AG04449 (cell line): ENCODE measurements at regions not wholly inside any gene's neighbourhood (a gene's known extent, or its start where the extent isn't known, plus 50 kb on each side); places are given as distances from the start of the nearest gene placed in this dataset.
"Not testable (repeated sequence)": the region's sequence is repeated elsewhere in the genome, so short reads cannot be mapped to it uniquely, and the experiment has no call there.

Experiments
- CTCF ChIA-PET: fragments of 350-600 bp; formaldehyde crosslinking; extraction: SDS; loops from one replicate; lab custom pipeline; 2021; ENCODE audit warnings: antibody characterized with exemption; lab: Yijun Ruan, JAX
- POLR2A ChIA-PET: fragments of 400-600, 350-600 bp; formaldehyde crosslinking; extraction: SDS; loops from one replicate; lab custom pipeline; 2020; ENCODE audit warnings: antibody characterized with exemption, inconsistent platforms; lab: Yijun Ruan, JAX
- DNase-seq: peaks from one replicate; pipeline ENCODE4 v3.0.0-alpha.2; 2010; ENCODE audit warnings: low read depth, low spot score
- H3K4me3 ChIP-seq: 2 replicates; pipeline ENCODE4 v1.5.1; 2011; ENCODE audit warnings: low read depth, mild to moderate bottlenecking, control low read depth, low read length
- CTCF ChIP-seq: IDR thresholded peaks from one replicate; pipeline ENCODE4 v1.5.1; 2011; ENCODE audit warnings: mild to moderate bottlenecking, moderate library complexity, low read length, control low read depth, inconsistent platforms; ENCODE audit not compliant: insufficient read depth; ENCODE audit errors: missing control alignments

GRCh38 chr19:28313633-28314032 lies 899.3 kb downstream of the UQCRFS1 start:
- ChIA-PET POLR2A (no interaction called here), CTCF (no interaction called here)
- DNase-seq: no peak
- TF ChIP-seq CTCF: no peak
- H3K4me3 ChIP-seq: no peak overlapping the region

GRCh38 chr19:28312269-28312668 lies 900.7 kb downstream of the UQCRFS1 start:
- no peak for DNase-seq
- ChIA-PET POLR2A (no interaction called here), CTCF (no interaction called here)
- H3K4me3 ChIP-seq: no peak overlapping the region
- TF ChIP-seq CTCF: no peak

GRCh38 chr19:28310829-28311228 lies 902.1 kb downstream of the UQCRFS1 start:
- CTCF ChIA-PET, DNase-seq, POLR2A ChIA-PET, H3K4me3 ChIP-seq: not testable (repeated sequence)

- ChIA-PET POLR2A (no interaction called here), CTCF (no interaction called here)
- TF ChIP-seq CTCF: no peak
- DNase-seq: no peak
- no peak overlapping the region for H3K4me3 ChIP-seq
These were observed 903.9 kb downstream of the UQCRFS1 start for GRCh38 chr19:28309070-28309469.

- CTCF ChIA-PET: no interaction called here
- no peak for TF ChIP-seq CTCF
- H3K4me3 ChIP-seq: no peak overlapping the region
- POLR2A ChIA-PET: no interaction called here
- no peak for DNase-seq
These were observed 905.0 kb downstream of the UQCRFS1 start for GRCh38 chr19:28307963-28308362.

GRCh38 chr19:28307487-28307886 lies 905.5 kb downstream of the UQCRFS1 start:
- ChIA-PET POLR2A (no interaction called here), CTCF (no interaction called here)
- no peak overlapping the region for H3K4me3 ChIP-seq
- TF ChIP-seq CTCF: no peak
- DNase-seq: no peak

- no peak for DNase-seq
- ChIA-PET POLR2A (no interaction called here), CTCF (no interaction called here)
- H3K4me3 ChIP-seq: no peak overlapping the region
- TF ChIP-seq CTCF: no peak
These were observed 907.4 kb downstream of the UQCRFS1 start for GRCh38 chr19:28305513-28305912.
